Dedifferentiated amniotic fluid mesenchymal stem cell (primary cell): ENCODE measurements at regions not wholly inside any gene's neighbourhood (a gene's known extent, or its start where the extent isn't known, plus 50 kb on each side); places are given as distances from the start of the nearest gene placed in this dataset.

Source experiments
- DNase-seq: peaks from one replicate; pipeline ENCODE4 v3.0.0-alpha.2; 2016; ENCODE audit errors: extremely low spot score

DNA sequence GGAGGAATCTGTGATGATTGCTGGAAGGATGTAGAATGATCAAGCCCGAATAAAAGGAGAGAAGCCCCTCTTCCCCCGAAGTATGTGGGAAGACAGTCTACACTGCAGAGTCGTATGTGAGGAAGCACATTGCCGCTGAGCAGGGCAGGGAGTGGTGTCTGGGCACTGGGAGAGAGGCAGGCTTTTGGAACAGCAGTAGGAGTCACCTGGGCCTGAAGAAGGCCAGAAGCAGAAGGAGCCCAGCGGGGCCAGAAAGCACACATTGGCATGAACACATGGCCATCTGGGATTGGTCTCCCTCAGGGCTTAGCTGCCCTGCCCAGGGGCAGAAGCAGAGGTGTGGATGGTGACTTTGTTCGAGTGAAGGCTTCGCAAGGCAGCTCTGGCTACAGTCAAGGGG is 162.8 kb downstream of the ERCC6L2 start:
- no peak for DNase-seq

DNA sequence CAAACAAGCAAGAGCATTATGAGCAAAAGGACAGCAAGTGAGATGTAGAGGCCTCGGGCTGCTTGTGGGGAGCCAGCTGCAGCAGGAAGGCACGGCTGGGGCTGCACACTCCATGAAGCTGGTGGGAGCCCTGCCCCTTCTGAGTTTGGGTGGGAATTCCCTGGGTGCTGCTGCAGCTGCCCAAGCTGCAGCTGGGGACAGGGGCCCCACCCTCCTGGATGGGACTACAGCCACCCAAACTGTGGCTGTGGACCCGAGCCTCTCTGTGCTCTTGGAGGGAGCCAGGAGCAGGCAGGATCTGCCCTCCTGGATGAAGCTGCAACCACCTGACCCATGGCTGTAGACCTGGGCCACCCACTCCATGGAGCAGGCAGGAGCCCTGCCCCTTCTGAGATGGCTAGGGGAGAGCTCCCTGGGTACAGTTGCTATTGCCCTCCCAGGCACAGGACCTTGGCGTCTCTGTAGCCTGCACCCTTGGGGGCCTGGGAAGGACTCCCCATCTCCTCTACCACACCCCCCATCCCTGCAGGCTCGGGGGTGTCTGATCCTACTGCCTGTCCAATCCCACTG is 159.1 kb downstream of the ERCC6L2 start:
- DNase-seq, result no peak

DNA sequence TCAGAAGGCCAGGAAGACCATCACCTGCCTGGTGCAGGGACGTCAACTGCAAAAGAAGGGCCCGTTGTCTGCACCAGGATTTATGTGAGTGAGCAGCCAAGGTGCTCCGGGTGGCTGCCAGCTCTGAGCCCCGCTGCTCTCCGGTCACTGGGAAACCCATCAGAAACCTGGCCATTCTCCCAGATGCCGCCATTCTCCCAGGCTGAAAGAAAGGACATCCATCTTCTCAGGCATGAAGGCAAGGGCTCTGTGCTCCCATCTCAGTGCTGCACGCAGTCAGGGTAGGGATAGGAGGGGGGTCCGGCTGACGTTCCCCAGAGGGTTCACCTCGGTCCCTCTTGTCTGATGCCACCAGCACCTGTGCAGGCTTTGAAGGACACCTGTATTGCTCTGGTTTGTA is 158.4 kb downstream of the ERCC6L2 start:
- DNase-seq, result no peak

DNA sequence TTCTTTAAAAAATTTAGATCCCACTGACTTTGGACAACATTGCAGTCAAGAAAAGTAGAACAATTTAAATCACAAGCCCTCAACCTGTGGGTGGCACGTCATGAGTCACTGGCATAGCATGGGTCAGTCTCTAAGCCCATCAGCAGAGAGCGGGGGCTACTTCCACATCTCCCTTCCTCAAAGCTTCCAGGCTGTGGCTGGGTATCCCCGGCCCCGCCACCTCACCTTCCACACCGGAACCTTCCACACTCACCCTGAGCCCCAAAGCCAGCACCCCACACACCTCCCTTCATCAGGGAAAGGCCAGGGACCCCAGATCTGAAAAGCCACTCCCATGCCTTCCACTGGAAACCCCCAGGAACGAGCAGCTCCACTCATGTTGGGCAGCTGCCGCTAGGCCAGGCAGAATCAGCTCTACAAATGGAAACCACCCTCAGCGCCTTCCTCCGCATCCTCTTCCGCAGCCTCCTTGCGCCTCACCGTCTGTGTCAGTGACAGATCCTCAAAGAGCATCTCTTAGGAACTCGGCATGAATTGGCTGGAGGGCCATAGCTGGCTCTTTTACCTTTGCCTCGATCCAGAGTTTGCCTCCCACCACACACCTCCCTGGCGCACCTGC is 156.5 kb downstream of the ERCC6L2 start:
- no peak for DNase-seq

DNA sequence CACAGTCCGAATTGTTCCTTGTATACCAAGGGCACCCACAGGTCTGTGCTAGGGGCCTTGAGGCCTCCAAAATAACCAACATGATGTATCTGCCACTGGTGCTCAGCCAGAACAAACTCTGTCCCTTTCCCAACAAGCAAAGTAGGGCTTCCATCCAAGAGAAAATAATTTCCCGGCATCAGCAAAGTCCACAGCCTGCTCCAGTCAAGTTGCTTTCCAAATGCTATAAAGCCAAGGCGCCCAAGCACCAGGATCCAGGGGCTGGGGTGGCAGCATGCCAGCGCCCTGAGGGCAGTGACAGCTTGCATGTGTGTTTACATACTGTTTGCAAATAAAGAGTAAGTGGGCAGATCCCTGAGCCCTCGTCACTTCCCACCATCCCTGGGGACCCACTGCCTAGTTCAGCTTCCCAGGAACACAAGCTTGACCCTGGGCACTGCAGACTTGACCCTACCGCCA is 155.9 kb downstream of the ERCC6L2 start:
- DNase-seq, result peak; percentile 40

DNA sequence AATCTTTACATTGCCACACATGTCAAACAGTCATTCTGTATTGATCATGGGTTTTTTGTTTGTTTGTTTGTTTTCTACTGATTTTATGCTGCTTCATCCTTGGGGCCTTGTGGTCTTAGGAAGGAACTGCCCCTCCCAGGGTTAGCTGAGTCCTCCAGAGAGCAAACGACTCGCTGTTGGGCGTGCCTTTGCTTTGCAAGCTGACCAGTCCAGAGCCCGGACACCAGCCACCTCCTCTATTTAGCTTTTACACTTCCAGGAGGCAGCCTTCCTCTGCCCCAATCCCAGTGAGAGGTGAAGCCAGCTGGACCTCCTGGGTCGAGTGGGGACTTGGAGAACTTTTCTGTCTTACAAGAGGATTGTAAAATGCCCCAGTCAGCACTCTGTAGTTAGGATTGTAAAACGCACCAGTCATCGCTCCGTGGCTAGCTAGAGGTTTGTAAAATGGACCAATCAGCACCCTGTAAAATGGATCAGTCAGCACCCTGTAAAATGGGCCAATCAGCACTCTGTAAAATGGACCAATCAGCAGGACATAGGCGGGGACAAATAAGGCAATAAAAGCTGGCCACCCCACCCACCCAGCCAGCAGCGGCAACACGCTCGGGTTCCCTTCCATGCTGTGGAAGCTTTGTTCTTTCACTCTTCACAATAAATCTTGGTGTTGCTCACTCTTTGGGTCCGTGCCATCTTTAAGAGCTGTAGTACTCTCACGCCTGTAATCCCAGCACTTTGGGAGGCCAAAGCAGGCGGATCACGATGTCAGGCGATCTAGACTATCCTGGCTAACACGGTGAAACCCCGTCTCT is 154.4 kb downstream of the ERCC6L2 start:
- no peak for DNase-seq

DNA sequence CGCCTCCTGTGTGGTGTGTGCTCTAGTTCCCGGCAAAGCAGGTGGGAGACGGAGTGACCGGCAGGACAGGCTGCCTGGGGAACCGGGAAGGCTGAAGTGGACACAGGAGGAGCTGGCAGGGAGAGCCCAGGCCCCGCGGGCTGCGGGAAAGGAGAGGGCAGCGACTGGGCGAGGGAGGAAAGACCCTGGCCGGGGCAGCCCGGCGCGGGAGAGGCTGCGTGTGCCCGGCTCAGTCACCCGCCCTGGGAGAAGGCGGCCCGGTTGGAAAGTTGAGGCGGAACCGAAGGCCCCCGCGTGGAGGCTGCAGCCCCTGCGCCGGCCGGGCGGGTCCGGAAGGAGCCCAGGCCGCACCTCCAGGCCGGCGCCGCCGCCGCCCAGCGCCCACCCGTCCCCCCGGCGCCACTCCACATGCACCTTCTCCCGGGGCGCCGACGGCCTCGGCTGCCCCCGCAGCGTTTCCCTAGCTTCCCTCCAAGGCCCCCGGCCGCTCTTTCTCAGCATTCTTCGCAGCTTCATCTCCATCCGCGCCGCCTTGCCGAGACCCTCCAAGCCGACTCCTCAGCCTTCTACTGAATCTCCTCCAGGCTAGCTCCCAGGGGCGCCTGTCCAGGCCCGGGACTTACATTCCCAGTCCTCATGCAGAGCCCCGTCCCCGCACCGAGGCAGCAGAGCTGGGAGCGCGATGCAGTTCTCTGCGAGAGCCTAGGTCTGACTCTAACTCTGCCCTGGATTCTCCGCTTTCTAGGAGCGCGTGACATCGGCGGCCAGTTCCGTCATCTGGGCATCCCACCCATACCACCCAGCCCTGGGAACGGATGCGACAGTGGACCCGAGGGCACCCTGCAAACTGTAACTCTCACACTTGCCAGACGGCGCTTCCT is 152.0 kb downstream of the ERCC6L2 start:
- DNase-seq, result no peak

DNA sequence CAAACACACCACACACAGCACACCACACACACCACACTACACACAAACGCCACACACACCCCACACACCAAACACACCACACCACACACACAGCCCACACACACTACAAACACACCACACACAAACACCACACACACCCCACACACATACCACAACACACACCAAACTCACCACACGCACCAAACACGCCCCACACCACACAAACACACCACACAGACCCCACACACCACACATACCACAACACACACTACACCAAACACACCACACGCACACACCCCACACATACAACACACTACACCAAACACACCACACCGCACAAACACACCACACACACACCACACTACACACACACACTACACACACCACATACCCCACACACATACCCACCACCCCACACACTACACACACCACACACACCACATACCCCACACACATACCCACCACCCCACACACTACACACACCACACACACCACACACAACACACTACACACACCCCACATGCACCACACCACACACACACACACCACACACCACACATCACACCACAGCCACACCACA is 151.2 kb downstream of the ERCC6L2 start:
- DNase-seq, result no peak

DNA sequence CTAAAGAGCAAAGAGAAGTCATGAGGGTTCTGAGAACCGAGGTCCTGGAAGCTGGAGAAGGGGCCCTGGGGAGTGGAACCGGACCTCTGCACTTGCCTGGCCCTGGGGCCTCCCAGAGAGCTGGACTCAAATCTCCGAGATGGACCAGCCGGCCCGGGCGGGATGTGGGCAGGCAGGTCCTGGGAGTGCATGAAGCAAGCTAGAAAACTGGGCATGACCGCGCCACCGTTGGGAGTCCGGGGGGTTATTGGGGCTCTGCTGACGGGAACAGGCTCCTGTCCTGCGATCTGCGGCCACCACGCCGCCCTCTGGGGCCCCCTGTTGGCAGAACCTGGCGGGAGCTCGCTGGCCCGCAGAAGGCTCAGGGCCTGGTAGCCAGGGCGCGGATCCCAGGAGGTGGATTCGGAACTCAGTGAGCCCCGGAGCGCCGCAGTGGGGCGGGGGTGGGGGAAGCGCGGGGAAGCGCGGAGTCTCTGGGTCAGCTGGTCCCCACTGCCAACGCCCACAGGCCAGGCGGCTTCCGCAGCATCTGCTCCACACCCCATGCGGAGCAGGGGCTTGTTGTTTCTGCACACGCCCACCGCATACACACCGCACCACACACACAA is 150.6 kb downstream of the ERCC6L2 start:
- no peak for DNase-seq

DNA sequence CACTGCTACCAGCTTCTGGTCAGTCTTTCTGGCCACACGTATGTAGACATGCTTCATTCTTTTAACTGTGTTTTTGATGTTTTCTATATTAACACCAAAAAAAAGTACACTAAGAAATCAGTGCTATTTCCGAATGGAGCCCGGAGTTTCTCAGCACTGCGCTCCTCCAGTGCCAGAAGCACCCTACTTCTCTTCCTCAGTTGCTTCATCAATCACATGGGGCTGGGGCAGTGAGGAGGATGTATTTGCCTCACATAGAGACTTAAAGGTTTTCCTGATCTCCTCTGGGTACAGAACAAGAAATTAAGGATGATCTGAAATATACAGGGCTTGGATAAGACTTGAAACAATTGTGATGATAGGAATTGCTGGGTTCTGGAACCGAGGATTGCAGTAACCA is 148.0 kb downstream of the ERCC6L2 start:
- DNase-seq, result no peak

DNA sequence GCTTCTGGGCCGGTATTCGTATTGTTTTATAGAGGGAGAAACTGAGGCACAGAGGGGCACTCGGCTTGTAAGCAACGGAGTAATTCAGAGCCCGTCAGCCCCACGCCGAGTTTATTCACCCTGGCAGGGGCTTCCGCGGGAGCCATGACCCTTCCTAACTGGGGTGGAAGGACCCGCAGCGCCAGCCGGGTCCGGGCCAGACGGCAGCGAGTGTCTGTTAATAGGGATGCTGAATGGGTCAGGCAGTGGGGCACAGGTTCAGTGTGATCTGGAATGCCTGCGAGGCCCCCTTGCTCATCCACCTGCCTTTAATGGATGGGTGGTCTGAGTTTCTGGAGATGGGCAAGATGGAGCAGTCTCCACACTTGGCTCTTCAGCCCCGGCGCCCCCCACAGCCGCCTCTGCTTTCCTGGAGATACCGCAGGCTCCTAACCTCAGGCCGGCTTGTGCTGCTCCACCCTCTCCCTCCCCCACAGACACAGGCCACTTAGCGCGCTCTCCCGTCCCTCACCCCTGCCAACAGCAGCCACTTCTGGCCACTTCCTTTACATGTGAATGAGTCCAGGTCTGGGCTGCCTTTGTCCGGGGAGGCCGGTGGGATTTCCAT is 147.1 kb downstream of the ERCC6L2 start:
- no peak for DNase-seq

DNA sequence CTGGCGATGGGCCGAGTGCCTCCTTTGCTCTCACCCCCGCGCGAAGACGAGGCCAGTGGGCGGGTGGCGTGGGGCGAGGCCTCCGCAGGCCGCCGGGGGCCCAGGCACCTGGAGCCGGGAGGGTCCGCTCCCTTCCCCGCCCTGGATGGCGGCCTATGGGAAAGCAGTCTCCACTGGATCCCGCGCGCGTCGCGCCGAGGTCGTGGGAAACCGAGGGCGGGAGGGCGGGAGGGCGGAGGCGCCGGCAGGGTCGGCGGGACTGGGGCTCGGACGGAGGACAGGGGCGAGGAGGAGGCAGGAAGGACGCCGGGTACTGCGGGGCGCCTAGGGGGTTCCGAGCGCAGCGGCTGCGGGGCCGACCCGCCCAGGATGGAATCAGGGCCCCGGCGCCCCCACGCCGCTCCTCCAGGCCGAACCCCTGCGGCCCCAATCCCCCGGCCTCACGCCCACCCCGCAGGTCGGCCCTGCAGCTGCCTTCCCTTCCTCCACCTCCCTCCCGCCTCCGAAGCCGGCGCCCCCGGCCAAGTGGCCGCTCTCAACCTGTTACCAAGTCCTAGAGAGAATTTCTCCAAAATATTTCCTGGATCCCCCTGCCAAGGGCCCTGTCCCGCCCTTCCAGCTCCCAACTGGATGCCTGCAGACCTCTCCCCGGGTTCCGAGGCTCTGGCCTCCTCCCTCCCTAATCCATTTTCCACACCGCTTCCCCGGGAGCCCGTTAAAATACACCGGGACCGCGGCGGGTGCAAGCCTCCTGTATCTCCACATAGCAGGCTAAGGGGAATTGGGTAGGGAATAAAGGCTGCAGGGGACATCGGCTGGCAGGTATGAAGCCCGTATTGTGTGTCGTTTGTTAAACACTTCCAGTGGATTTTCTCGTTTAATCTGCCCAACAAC is 146.3 kb downstream of the ERCC6L2 start:
- DNase-seq, result no peak

DNA sequence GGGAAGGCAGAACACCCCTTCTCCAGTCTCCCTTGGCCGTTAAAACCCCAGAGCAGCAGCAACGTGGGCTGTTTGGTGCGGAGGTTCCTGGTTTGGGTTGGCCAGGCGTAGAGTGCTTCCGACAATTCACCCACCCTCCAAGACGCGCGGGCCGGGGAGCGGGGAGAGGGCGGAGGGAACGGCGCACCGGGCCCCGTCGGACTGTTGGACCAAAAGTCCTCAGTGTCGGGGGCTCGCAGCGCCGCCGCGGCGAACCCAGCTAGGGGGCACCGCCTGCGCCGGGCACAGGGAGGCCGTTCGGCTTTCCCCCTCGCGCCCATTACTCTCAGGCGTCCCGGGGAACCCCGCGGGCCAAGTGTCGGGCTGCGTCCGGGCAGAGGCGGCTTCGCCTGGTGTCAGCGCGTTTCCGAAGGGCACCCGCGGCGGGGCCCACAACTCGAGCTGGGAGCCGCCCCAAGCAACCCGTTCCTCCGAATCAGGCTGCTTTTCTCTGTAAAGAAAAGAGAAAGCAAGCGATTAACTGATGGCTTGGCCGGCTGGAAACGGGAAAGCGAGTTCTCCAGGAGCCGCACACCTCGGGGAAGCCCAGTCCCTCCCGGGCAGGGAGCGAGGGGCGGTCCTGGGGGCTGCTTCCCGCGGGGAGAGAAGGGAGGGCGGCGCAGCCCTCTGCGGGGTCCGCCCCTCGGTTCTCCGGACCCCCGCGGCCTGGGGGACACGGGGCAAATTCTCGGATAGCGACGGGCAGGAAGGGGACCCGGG is 145.5 kb downstream of the ERCC6L2 start:
- peak; percentile 23 for DNase-seq

DNA sequence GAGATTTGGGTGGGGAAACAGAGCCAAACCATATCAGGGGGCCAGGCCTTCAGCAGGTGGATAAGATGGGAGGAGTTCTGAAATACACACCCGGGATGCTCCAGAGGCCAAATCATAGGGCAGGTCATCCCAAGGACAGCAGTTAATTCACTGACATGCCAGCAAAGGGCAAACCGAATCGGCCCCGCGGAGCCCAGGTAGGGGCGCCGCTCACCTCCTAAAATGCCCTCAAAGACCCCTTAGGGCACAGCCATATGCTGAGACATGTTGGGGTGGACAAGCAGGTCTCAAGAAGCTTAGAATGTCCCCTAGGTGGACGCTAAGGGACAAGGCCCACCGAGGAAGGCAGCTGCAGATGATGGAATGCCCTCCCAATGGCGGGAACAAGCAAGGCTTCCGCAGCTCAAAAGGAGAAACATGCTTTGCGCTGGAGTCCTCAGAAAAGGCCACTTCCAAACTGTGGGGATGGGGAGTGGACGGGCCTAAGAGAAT is 144.9 kb downstream of the ERCC6L2 start:
- DNase-seq, result no peak
